ENCODE measurements at regions not wholly inside any gene's neighbourhood (a gene's known extent, or its start where the extent isn't known, plus 50 kb on each side); places are given as distances from the start of the nearest gene placed in this dataset.

DNA sequence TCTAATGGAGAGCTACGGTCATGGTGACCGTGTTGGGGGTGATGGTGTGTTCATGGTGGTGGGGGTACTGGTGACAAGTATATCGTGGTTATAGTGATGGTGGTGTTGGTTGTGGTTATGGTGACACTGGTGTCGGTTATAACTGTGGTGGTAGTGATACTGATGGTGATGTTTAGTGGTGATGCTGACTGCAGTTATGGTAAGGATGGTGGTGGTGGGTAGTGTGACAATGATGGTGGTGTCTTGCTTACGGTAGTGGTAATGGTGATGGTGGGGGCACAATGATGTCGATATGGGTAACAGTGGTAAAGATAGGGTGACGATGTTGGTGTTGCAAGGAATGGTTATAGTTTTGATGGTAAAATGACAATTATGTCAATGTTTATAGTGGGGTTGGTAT lies 98.9 kb upstream of the SLC2A1 start:
- no peaks in the 10 kb centered on the region for H3K9me3 ChIP-seq (ENCODE audit: low read depth, low read length)
- H3K4me1 ChIP-seq (ENCODE audit: insufficient read depth, low read length): no peaks in the 10 kb centered on the region
- H3K79me2 ChIP-seq (ENCODE audit: insufficient read depth, low read length): no peaks in the 10 kb centered on the region
- no peaks in the 10 kb centered on the region for H3K36me3 ChIP-seq (ENCODE audit: insufficient read depth, low read length)
- no peak overlapping the region for H3K27ac ChIP-seq (ENCODE audit: low read depth, low read length)
- no peak overlapping the region for H3K4me3 ChIP-seq (ENCODE audit: insufficient read depth, low read length)
- H4K20me1 ChIP-seq (ENCODE audit: insufficient read depth, low read length): no peaks in the 10 kb centered on the region
- no peak overlapping the region for H2AFZ ChIP-seq (ENCODE audit: low read length)
- peaks cover 4% of the 10 kb centered on the region for H3K27me3 ChIP-seq (ENCODE audit: insufficient read depth, low read length)
- no peak overlapping the region for H3K4me2 ChIP-seq (ENCODE audit: insufficient read depth, low read length)
- no peak for TF ChIP-seq CTCF (IDR thresholded peaks at IDR 0.05; ENCODE audit: extremely low read depth, low read depth, low read length)
- no peak for DNase-seq (ENCODE audit: insufficient read length, low spot score, missing footprints)

- DNase-seq (ENCODE audit: insufficient read length, low spot score, missing footprints): no peak
- Histone ChIP-seq H3K27me3 (ENCODE audit: insufficient read depth, low read length) (peaks cover 4% of the 10 kb centered on the region), H3K4me1 (ENCODE audit: insufficient read depth, low read length) (no peaks in the 10 kb centered on the region), H4K20me1 (ENCODE audit: insufficient read depth, low read length) (no peaks in the 10 kb centered on the region), H3K27ac (ENCODE audit: low read depth, low read length) (no peak overlapping the region), H2AFZ (ENCODE audit: low read length) (no peak overlapping the region), H3K9me3 (ENCODE audit: low read depth, low read length) (no peaks in the 10 kb centered on the region), H3K36me3 (ENCODE audit: insufficient read depth, low read length) (no peaks in the 10 kb centered on the region), H3K4me2 (ENCODE audit: insufficient read depth, low read length) (no peak overlapping the region), H3K4me3 (ENCODE audit: insufficient read depth, low read length) (no peak overlapping the region), H3K79me2 (ENCODE audit: insufficient read depth, low read length) (no peaks in the 10 kb centered on the region)
- no peak for TF ChIP-seq CTCF (IDR thresholded peaks at IDR 0.05; ENCODE audit: extremely low read depth, low read depth, low read length)
Observed at GRCh38 chr1:43056981-43057391, 98.3 kb upstream of the SLC2A1 start.

DNA sequence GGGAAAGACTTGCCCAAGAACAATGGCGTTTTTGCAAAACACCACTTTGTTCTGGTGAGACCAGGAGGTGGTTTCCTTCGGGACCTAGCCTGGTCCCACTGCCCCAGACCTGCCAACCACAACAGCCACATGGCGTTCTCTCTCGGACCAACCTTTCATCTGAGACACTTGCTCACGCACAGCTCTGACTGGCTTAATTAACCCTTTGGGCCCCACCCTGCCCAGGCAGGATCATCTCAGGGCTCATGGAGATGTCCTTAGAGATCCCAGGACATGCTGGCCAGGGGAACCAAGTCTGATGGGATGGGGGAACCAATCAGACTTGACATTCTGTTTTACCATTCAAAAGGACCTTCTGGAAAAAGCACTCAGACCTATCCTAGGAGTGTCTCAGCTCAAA lies 97.8 kb upstream of the SLC2A1 start:
- H3K36me3 ChIP-seq (ENCODE audit: insufficient read depth, low read length): no peaks in the 10 kb centered on the region
- no peak for DNase-seq (ENCODE audit: insufficient read length, low spot score, missing footprints)
- TF ChIP-seq CTCF (IDR thresholded peaks at IDR 0.05; ENCODE audit: extremely low read depth, low read depth, low read length): no peak
- no peak overlapping the region for H3K27ac ChIP-seq (ENCODE audit: low read depth, low read length)
- H3K27me3 ChIP-seq (ENCODE audit: insufficient read depth, low read length): peaks cover 4% of the 10 kb centered on the region
- no peaks in the 10 kb centered on the region for H3K4me1 ChIP-seq (ENCODE audit: insufficient read depth, low read length)
- H3K4me2 ChIP-seq (ENCODE audit: insufficient read depth, low read length): no peak overlapping the region
- H3K9me3 ChIP-seq (ENCODE audit: low read depth, low read length): no peaks in the 10 kb centered on the region
- no peaks in the 10 kb centered on the region for H4K20me1 ChIP-seq (ENCODE audit: insufficient read depth, low read length)
- no peak overlapping the region for H2AFZ ChIP-seq (ENCODE audit: low read length)
- no peak overlapping the region for H3K4me3 ChIP-seq (ENCODE audit: insufficient read depth, low read length)
- H3K79me2 ChIP-seq (ENCODE audit: insufficient read depth, low read length): no peaks in the 10 kb centered on the region

- H3K79me2 ChIP-seq (ENCODE audit: insufficient read depth, low read length): no peaks in the 10 kb centered on the region
- no peak overlapping the region for H3K4me2 ChIP-seq (ENCODE audit: insufficient read depth, low read length)
- H2AFZ ChIP-seq (ENCODE audit: low read length): no peak overlapping the region
- no peaks in the 10 kb centered on the region for H3K36me3 ChIP-seq (ENCODE audit: insufficient read depth, low read length)
- no peaks in the 10 kb centered on the region for H3K4me1 ChIP-seq (ENCODE audit: insufficient read depth, low read length)
- no peak for DNase-seq (ENCODE audit: insufficient read length, low spot score, missing footprints)
- no peaks in the 10 kb centered on the region for H4K20me1 ChIP-seq (ENCODE audit: insufficient read depth, low read length)
- H3K27me3 ChIP-seq (ENCODE audit: insufficient read depth, low read length): peaks cover 6% of the 10 kb centered on the region
- no peaks in the 10 kb centered on the region for H3K9me3 ChIP-seq (ENCODE audit: low read depth, low read length)
- no peak overlapping the region for H3K4me3 ChIP-seq (ENCODE audit: insufficient read depth, low read length)
- no peak for TF ChIP-seq CTCF (IDR thresholded peaks at IDR 0.05; ENCODE audit: extremely low read depth, low read depth, low read length)
- no peak overlapping the region for H3K27ac ChIP-seq (ENCODE audit: low read depth, low read length)
Observed at GRCh38 chr1:43054961-43055360, 96.3 kb upstream of the SLC2A1 start.
